GM12865 (cell line): ENCODE measurements at regions not wholly inside any gene's neighbourhood (a gene's known extent, or its start where the extent isn't known, plus 50 kb on each side); places are given as distances from the start of the nearest gene placed in this dataset.

Source experiments
- DNase-seq: peaks from one replicate; pipeline ENCODE4 v3.0.0; 2010; ENCODE audit warnings: low read depth
- H3K4me3 ChIP-seq: 2 replicates; pipeline ENCODE4 v1.5.1; 2011; ENCODE audit warnings: mild to moderate bottlenecking, low read depth, low read length, control low read depth
- TF ChIP-seq, protein P1 (sequence below): IDR thresholded peaks from 2 replicates; pipeline ENCODE4 v1.5.1; 2011; ENCODE audit warnings: low read length, control low read depth, low read depth, inconsistent platforms; ENCODE audit not compliant: insufficient read depth; ENCODE audit errors: missing control alignments

DNA sequence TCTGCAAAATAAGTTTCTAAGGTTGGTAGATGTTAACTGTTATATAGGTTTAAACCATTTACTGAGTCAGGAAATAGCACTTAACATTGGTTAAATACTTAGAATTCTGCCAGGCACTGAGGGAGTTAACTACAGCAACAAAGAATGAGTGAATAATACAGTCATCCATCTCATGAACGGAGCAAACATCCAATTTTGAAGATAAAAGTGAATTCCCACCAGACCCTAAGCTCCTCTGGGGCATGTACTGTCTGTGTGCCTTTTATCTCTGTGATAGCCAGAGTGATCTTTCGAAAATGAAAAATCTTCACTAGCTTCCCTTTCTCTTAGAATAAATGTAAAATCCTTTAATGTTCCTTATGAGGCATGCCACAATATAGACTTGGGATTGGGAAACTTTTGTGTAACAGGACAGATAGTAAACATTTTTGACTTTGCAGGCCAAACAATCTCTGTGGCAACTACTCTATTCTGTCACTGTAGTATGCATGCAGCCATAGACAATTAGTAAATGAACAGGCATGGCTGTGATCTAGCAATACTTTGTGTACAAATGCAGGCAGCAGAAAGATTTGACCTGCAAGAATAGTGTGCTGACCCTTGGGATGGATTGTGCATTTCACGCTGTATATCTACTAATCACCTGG, 294.5 kb upstream of the LMCD1 start:
- TF ChIP-seq, protein P1, sequence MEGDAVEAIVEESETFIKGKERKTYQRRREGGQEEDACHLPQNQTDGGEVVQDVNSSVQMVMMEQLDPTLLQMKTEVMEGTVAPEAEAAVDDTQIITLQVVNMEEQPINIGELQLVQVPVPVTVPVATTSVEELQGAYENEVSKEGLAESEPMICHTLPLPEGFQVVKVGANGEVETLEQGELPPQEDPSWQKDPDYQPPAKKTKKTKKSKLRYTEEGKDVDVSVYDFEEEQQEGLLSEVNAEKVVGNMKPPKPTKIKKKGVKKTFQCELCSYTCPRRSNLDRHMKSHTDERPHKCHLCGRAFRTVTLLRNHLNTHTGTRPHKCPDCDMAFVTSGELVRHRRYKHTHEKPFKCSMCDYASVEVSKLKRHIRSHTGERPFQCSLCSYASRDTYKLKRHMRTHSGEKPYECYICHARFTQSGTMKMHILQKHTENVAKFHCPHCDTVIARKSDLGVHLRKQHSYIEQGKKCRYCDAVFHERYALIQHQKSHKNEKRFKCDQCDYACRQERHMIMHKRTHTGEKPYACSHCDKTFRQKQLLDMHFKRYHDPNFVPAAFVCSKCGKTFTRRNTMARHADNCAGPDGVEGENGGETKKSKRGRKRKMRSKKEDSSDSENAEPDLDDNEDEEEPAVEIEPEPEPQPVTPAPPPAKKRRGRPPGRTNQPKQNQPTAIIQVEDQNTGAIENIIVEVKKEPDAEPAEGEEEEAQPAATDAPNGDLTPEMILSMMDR: no peak
- H3K4me3 ChIP-seq: no peak overlapping the region
- no peak for DNase-seq

DNA sequence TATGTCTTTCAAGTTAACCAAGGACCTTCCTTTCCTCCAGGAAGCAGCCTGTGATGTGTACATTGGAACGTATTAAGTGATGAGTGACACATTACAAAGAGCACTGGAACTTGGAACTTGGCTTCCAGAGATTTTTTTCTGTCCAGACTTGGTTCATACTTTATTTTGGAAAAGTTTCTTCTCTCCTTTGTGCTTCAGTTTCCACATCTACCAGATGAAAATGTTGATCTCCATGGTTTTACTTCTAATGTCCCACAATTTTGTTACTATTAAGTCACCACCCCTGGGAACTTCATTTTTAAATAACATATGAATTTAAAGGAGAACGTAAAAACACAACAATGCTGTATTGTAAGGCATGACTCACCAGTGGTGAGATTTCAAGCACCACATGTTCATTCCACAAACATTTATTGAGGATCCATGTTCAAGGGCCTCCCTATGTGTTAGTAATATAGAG, 290.7 kb upstream of the LMCD1 start:
- TF ChIP-seq, protein P1: no peak
- no peak overlapping the region for H3K4me3 ChIP-seq
- no peak for DNase-seq

DNA sequence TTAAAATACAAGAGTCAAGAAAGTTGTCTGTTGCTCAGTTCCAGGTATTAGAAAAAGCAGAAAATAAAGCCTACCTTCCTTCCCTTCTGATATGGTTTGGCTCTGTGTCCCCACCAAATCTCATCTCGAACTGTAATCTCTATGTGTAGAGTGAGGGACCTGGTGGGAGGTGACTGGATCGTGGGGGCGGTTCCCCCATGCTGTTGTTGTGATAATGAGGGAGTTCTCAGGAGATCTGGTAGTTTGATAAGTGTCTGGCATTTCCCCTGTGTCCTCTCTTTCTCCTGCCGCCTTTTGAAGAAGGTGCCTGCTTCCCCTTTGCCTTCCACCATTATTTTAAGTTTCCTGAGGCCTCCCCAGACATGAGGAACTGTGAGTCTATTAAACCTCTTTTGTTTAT, 288.8 kb upstream of the LMCD1 start:
- no peak overlapping the region for H3K4me3 ChIP-seq
- no peak for DNase-seq
- TF ChIP-seq, protein P1: no peak

DNA sequence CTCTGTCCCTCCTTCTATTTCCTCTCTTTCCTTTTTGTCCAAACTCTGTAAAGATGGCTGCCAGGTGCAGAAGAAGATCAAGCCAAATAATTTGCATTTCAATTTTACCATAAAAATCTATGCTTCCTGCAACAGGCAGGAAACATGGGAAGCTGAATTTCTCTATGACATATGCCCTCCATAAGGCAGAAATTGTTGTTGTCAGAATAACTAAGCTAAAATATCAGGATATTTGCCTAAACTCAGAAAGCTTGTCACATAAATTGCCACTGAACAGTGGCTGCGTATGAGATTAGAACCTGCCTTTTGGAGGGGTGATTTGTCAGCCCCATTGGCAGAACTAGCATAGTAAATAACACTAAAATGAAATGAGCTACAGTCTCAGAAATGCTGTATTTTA, 288.3 kb upstream of the LMCD1 start:
- no peak for DNase-seq
- TF ChIP-seq, protein P1: no peak
- H3K4me3 ChIP-seq: no peak overlapping the region

DNA sequence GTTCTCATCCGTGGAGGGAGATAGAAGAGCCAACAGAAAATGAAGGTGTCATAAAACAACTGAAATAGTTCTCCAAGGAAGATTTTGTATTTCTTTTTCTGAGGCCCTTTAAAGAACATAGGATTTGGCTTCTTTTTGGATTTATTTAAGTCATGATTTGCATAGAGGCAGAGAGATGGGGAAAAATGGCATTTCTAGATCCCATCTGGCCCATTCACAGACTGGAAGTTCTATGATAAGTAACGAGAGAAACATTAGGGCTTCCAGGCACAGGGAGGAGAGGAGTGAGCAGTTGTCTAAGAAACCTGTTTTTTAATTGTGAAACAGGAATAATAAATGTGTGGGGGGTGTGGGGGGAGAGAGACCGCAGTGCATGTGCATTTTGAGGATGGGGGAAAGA, 285.8 kb upstream of the LMCD1 start:
- TF ChIP-seq, protein P1: no peak
- no peak for DNase-seq
- H3K4me3 ChIP-seq: no peak overlapping the region

DNA sequence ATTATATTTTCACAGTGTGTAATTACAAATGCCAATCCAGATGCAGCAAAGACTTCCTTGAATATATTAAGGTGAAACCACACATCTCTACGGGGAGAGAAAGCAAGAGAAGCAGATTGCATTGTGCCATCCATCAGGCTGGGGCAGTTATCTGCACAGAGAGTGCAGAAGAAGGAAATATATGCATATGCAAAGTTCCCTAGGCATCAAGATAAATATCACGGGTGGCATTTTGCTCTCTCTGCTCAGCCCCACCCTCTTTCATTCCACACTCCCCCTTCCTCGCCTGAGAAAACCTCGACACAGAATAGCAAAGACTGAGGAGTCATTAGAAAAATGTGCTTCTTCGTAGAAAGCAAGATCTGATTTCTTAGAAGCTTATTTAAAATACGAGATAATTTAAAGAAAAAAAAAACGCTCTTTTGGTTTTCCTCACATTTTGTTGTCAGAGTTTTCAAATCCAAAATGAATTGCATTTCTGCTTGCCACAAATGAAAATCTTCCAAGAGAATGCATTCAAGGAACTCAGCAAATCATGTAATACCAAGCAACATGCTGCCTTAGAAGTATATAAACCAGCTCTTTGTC, 283.2 kb upstream of the LMCD1 start:
- no peak for DNase-seq
- TF ChIP-seq, protein P1: no peak
- no peak overlapping the region for H3K4me3 ChIP-seq

DNA sequence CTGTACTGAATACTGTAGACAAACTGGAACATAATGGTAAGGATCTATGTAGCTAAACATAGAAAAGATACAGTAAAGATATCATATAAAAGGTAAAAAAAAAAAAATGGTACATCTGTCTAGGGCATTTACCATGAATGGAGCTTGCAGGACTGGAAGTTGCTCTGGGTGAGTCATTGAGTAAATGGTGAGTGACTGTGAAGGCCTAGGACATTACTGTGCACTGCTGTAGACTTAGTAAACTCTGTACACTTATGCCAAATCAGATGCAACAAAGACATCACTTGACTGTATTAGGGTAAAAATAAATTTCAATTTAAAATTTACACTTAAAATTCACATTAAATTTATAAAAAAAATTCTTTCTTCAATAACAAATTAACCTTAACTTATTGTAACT, 281.3 kb upstream of the LMCD1 start:
- no peak for DNase-seq
- TF ChIP-seq, protein P1: no peak
- no peak overlapping the region for H3K4me3 ChIP-seq
